ENCODE measurements at regions not wholly inside any gene's neighbourhood (a gene's known extent, or its start where the extent isn't known, plus 50 kb on each side); places are given as distances from the start of the nearest gene placed in this dataset.

DNA sequence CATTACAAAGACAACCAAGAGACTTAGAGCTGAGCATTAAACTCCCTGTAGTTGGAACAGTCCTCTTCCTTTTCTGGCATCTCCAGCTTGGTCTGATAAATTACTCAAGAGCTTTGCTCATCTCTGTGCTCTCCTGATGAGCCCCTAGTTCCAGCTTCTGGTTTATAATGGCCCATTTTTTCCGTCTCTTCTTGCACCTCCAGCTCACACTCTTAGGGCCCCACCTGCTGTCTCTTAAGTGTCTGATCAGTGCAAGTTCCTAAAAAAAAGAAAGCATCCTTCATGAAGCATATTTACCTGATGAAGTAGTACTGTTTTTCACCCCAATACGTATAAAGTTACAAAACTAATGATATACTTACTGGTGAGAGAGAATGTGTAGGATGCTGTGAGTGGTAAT is 822.9 kb downstream of the RNF144A start:
- peaks cover 0 to 3% (median 0%) of the 10 kb centered on the region in 3 experiments; a peak in 3 of 7 replicates for H3K36me3 Mint-ChIP-seq (ENCODE audit: insufficient read depth in 1 of 3, low read depth in 3 of 3)
- no peak overlapping the region for H2AFZ ChIP-seq (ENCODE audit: low read length)
- no peak overlapping the region for H2BK20ac ChIP-seq (ENCODE audit: low read depth, low read length, poor library complexity, severe bottlenecking)
- no peaks in the 10 kb centered on the region; the same call in 1 of the 2 replicates for H3K27me3 Mint-ChIP-seq (ENCODE audit: low read depth)
- H3K23me2 ChIP-seq (ENCODE audit: insufficient read length, low read depth, low read length, poor library complexity, severe bottlenecking): no peaks in the 10 kb centered on the region
- H3K27ac Mint-ChIP-seq: no peak overlapping the region; a peak in 1 of 7 replicates
- no peaks in the 10 kb centered on the region for H3K9me3 ChIP-seq (ENCODE audit: control insufficient read depth, low read depth, low read length)
- H3K4me1 ChIP-seq (ENCODE audit: insufficient read depth, low read length): no peaks in the 10 kb centered on the region; the same call in 1 of the 2 replicates
- no peak overlapping the region for H3K27ac ChIP-seq (ENCODE audit: insufficient read length, low read depth, low read length)
- H3K4me3 Mint-ChIP-seq: no peak overlapping the region
- no peak overlapping the region for H3K56ac ChIP-seq (ENCODE audit: insufficient read length, low read depth, low read length)
- no peak overlapping the region for H2AK5ac ChIP-seq (ENCODE audit: insufficient read length, low read length)
- no peak overlapping the region for H3K4ac ChIP-seq (ENCODE audit: low read depth, low read length)
- H4K91ac ChIP-seq (ENCODE audit: insufficient read length, low read depth, low read length): no peak overlapping the region
- TF ChIP-seq, protein P1, sequence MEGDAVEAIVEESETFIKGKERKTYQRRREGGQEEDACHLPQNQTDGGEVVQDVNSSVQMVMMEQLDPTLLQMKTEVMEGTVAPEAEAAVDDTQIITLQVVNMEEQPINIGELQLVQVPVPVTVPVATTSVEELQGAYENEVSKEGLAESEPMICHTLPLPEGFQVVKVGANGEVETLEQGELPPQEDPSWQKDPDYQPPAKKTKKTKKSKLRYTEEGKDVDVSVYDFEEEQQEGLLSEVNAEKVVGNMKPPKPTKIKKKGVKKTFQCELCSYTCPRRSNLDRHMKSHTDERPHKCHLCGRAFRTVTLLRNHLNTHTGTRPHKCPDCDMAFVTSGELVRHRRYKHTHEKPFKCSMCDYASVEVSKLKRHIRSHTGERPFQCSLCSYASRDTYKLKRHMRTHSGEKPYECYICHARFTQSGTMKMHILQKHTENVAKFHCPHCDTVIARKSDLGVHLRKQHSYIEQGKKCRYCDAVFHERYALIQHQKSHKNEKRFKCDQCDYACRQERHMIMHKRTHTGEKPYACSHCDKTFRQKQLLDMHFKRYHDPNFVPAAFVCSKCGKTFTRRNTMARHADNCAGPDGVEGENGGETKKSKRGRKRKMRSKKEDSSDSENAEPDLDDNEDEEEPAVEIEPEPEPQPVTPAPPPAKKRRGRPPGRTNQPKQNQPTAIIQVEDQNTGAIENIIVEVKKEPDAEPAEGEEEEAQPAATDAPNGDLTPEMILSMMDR (conservative IDR thresholded peaks at IDR 0.05): no peak
- H3K9me3 Mint-ChIP-seq: peaks cover 0 to 4% of the 10 kb centered on the region in 2 experiments; a peak in 2 of 5 replicates
- no peak overlapping the region for H2BK120ac ChIP-seq (ENCODE audit: low read depth, low read length, poor library complexity, severe bottlenecking)
- H2BK12ac ChIP-seq (ENCODE audit: insufficient read length, low read depth, low read length): no peak overlapping the region
- DNase-seq: no peak
- H3K4me1 Mint-ChIP-seq: peaks cover 8 to 9% of the 10 kb centered on the region in 2 experiments
- H3K79me1 ChIP-seq (ENCODE audit: insufficient read depth, low read depth, low read length, poor library complexity, severe bottlenecking): no peaks in the 10 kb centered on the region
- H4K5ac ChIP-seq (ENCODE audit: insufficient read length, low read depth, low read length): no peak overlapping the region
- WGBS (ENCODE audit: extremely low coverage, insufficient read length, low lambda C conversion rate): no CpG with 5 or more reads among the region's 2 CpGs
- H4K8ac ChIP-seq (replicated peaks; ENCODE audit: insufficient read length, low read depth, low read length): no peak overlapping the region
- no peaks in the 10 kb centered on the region for H3K27me3 ChIP-seq (ENCODE audit: insufficient read depth, low read length)
- H3K79me2 ChIP-seq (ENCODE audit: insufficient read depth, low read length): no peaks in the 10 kb centered on the region
- no peaks in the 10 kb centered on the region for H4K20me1 ChIP-seq (ENCODE audit: control insufficient read depth, insufficient read depth, insufficient read length)
- no peak overlapping the region for H3K18ac ChIP-seq (ENCODE audit: insufficient read length, low read depth, low read length)
- no peak overlapping the region for H3K9ac ChIP-seq (ENCODE audit: extremely low read depth, insufficient read length, low read length)
- H3K23ac ChIP-seq (ENCODE audit: insufficient read length, low read depth, low read length): no peak overlapping the region
- H3K14ac ChIP-seq (ENCODE audit: insufficient read depth, low read length): no peak overlapping the region
- no peak overlapping the region for H3K4me2 ChIP-seq (ENCODE audit: insufficient read depth, insufficient read length, low read length)
- H2BK5ac ChIP-seq (ENCODE audit: insufficient read length, low read length): no peak overlapping the region
- no peak overlapping the region for H3T11ph ChIP-seq (ENCODE audit: low read length)
- H2BK15ac ChIP-seq (ENCODE audit: low read depth, low read length): no peak overlapping the region

Data from H9 (cell line).